Neural cell (in vitro differentiated cells): ENCODE measurements at regions not wholly inside any gene's neighbourhood (a gene's known extent, or its start where the extent isn't known, plus 50 kb on each side); places are given as distances from the start of the nearest gene placed in this dataset.
"Not testable (repeated sequence)": the region's sequence is repeated elsewhere in the genome, so short reads cannot be mapped to it uniquely, and the experiment has no call there.

Source experiments
- CTCF ChIP-seq: fragments of 450-650 bp; IDR thresholded peaks from 2 replicates; pipeline ENCODE4 v1.5.1; 2014; ENCODE audit warnings: antibody characterized with exemption, mild to moderate bottlenecking, moderate library complexity; ENCODE audit not compliant: poor library complexity, severe bottlenecking
- EP300 ChIP-seq: fragments of 450-650 bp; conservative IDR thresholded peaks from 2 replicates; pipeline ENCODE4 v1.6.1; 2014; ENCODE audit warnings: antibody characterized with exemption, mild to moderate bottlenecking, moderate library complexity; ENCODE audit not compliant: poor library complexity, severe bottlenecking
- EZH2 ChIP-seq: fragments of 200-600, 300-800 bp; shearing (Covaris generic), sonication (generic); IDR thresholded peaks from 2 replicates; pipeline ENCODE4 v1.6.1; 2014; ENCODE audit warnings: antibody characterized with exemption, low read length, borderline replicate concordance, mild to moderate bottlenecking; ENCODE audit not compliant: insufficient read depth, poor library complexity, severe bottlenecking
- MXI1 ChIP-seq: fragments of 450-650 bp; conservative IDR thresholded peaks from 2 replicates; pipeline ENCODE4 v1.6.1; 2014; ENCODE audit warnings: antibody characterized with exemption, mild to moderate bottlenecking; ENCODE audit not compliant: poor library complexity, severe bottlenecking
- POLR2AphosphoS5 ChIP-seq: IDR thresholded peaks from 2 replicates; pipeline ENCODE4 v1.6.1; 2012
- RAD21 ChIP-seq: fragments of 450-650 bp; conservative IDR thresholded peaks from 2 replicates; pipeline ENCODE4 v1.6.1; 2014; ENCODE audit warnings: antibody characterized with exemption, mild to moderate bottlenecking, moderate library complexity
- TAF1 ChIP-seq: IDR thresholded peaks from 2 replicates; pipeline ENCODE4 v1.6.1; 2012; ENCODE audit warnings: low read depth

GRCh38 chr21:10398692-10399489, 122.5 kb upstream of the TPTE start:
- not testable (repeated sequence) for TF ChIP-seq CTCF, EP300, RAD21, POLR2AphosphoS5, TAF1, EZH2, MXI1
